ENCODE measurements at regions not wholly inside any gene's neighbourhood (a gene's known extent, or its start where the extent isn't known, plus 50 kb on each side); places are given as distances from the start of the nearest gene placed in this dataset.

- intact Hi-C loops (cut with DNase I), result no loop called here
- Histone ChIP-seq H3K4me3 (no peak overlapping the region), H3K27me3 (no peaks in the 10 kb centered on the region), H3K36me3 (replicated peaks in 1 of 2) (no peaks in the 10 kb centered on the region), H3K27ac (no peak overlapping the region), H3K4me1 (replicated peaks in 1 of 2) (no peaks in the 10 kb centered on the region), H3K9me3 (replicated peaks in 1 of 3) (no peaks in the 10 kb centered on the region)
- no peak for DNase-seq
- TF ChIP-seq POLR2A (IDR thresholded peaks at IDR 0.05), result no peak
- no peak for TF ChIP-seq CTCF (IDR thresholded peaks at IDR 0.05)
- WGBS, 4 donors, result 55 to 65% (median 58%) methylated on average over 1 of the region's 1 CpG
These were observed 966.5 kb upstream of the TYRP1 start for GRCh38 chr9:11726659-11727058.

GRCh38 chr9:11735391-11735790, 957.8 kb upstream of the TYRP1 start:
- WGBS, 4 donors, result 71 to 85% (median 80%) methylated on average over 1 of the region's 1 CpG
- intact Hi-C loops (cut with DNase I), result no loop called here
- no peaks in the 10 kb centered on the region for H3K27me3 ChIP-seq

GRCh38 chr9:11742471-11742870, 950.7 kb upstream of the TYRP1 start:
- H3K27ac ChIP-seq, result no peak overlapping the region
- H3K27me3 ChIP-seq, result no peaks in the 10 kb centered on the region
- intact Hi-C loops (cut with DNase I), result no loop called here
- no peaks in the 10 kb centered on the region for H3K9me3 ChIP-seq (replicated peaks in 1 of 3)
- DNase-seq, result no peak
- H3K4me3 ChIP-seq, result no peak overlapping the region
- no peaks in the 10 kb centered on the region for H3K4me1 ChIP-seq (replicated peaks in 1 of 2)
- TF ChIP-seq POLR2A (IDR thresholded peaks at IDR 0.05) (no peak), CTCF (IDR thresholded peaks at IDR 0.05) (no peak)
- H3K36me3 ChIP-seq (replicated peaks in 1 of 2), result no peaks in the 10 kb centered on the region
- WGBS, 4 donors, result 75 to 89% (median 85%) methylated on average over 1 of the region's 1 CpG

More at GRCh38 chr9:11735391-11735790, 957.8 kb upstream of the TYRP1 start:
- TF ChIP-seq CTCF (IDR thresholded peaks at IDR 0.05) (no peak), POLR2A (IDR thresholded peaks at IDR 0.05) (no peak)
- Histone ChIP-seq H3K4me3 (no peak overlapping the region), H3K9me3 (replicated peaks in 1 of 3) (no peaks in the 10 kb centered on the region), H3K4me1 (replicated peaks in 1 of 2) (no peaks in the 10 kb centered on the region), H3K27ac (no peak overlapping the region), H3K36me3 (replicated peaks in 1 of 2) (no peaks in the 10 kb centered on the region)
- DNase-seq, result no peak

- no peak overlapping the region for H3K4me3 ChIP-seq
- no peaks in the 10 kb centered on the region for H3K4me1 ChIP-seq (replicated peaks in 1 of 2)
- H3K36me3 ChIP-seq (replicated peaks in 1 of 2), result no peaks in the 10 kb centered on the region
- TF ChIP-seq POLR2A (IDR thresholded peaks at IDR 0.05), result no peak
- TF ChIP-seq CTCF (IDR thresholded peaks at IDR 0.05), result no peak
- no peaks in the 10 kb centered on the region for H3K27me3 ChIP-seq
- 71 to 86% (median 81%) methylated on average over 2 of the region's 2 CpGs for WGBS, 4 donors
- H3K9me3 ChIP-seq (replicated peaks in 1 of 3), result no peaks in the 10 kb centered on the region
- intact Hi-C loops (cut with DNase I), result no loop called here
- DNase-seq, result no peak
- H3K27ac ChIP-seq, result no peak overlapping the region
These were observed 949.8 kb upstream of the TYRP1 start for GRCh38 chr9:11743356-11743755.
